ENCODE measurements at regions not wholly inside any gene's neighbourhood (a gene's known extent, or its start where the extent isn't known, plus 50 kb on each side); places are given as distances from the start of the nearest gene placed in this dataset.
"Not testable (repeated sequence)": the region's sequence is repeated elsewhere in the genome, so short reads cannot be mapped to it uniquely, and the experiment has no call there.

GRCh38 chr4:118629697-118630096 is 55.5 kb upstream of the METTL14 start:
- H3K4me3 ChIP-seq (ENCODE audit: extremely low read depth in 1 of 4, insufficient read depth in 2 of 4, low read depth in 3 of 4, low read length in 4 of 4); H3K4me1 ChIP-seq (replicated peaks in 1 of 4; ENCODE audit: control insufficient read depth in 3 of 4, insufficient read depth in 4 of 4, low read length in 3 of 4); H3K56ac ChIP-seq (replicated peaks; ENCODE audit: insufficient read length, low read depth, low read length); H2BK15ac ChIP-seq (ENCODE audit: low read length); H2AK5ac ChIP-seq (ENCODE audit: low read depth, low read length); H4K20me1 ChIP-seq (replicated peaks in 1 of 2; ENCODE audit: control insufficient read depth in 1 of 2, insufficient read depth in 2 of 2, low read length in 2 of 2); H2BK20ac ChIP-seq (ENCODE audit: low read length); H2BK5ac ChIP-seq (ENCODE audit: low read depth, low read length); H2AFZ ChIP-seq (ENCODE audit: low read length); H3K18ac ChIP-seq (ENCODE audit: extremely low read depth, low read length); H3K9me3 ChIP-seq (ENCODE audit: insufficient read depth in 2 of 2, low read depth in 1 of 2, low read length in 1 of 2); POLR2A ChIA-PET (ENCODE audit: partially characterized antibody); DNase-seq (ENCODE audit: low read depth in 1 of 2, low spot score in 2 of 2); H3K14ac ChIP-seq (ENCODE audit: insufficient read length); H4K8ac ChIP-seq (ENCODE audit: extremely low read depth, insufficient read depth, low read length); H3K23me2 ChIP-seq (ENCODE audit: low read depth, low read length); H3K27ac ChIP-seq (ENCODE audit: low read depth, low read length); H2BK120ac ChIP-seq (replicated peaks; ENCODE audit: low read depth, low read length); H3K4me2 ChIP-seq (ENCODE audit: insufficient read depth in 1 of 2, low read depth in 2 of 2, low read length in 2 of 2); FAIRE-seq; H3K79me1 ChIP-seq (ENCODE audit: low read depth, low read length); H3K27me3 ChIP-seq (replicated peaks in 1 of 4; ENCODE audit: control insufficient read depth in 3 of 4, extremely low read depth in 1 of 4, insufficient read depth in 3 of 4, low read length in 3 of 4); H3K4ac ChIP-seq (replicated peaks; ENCODE audit: insufficient read length, low read depth, low read length); H4K91ac ChIP-seq (replicated peaks; ENCODE audit: insufficient read length, low read length); H3K23ac ChIP-seq (ENCODE audit: insufficient read length); H4K5ac ChIP-seq (ENCODE audit: insufficient read length, low read depth, low read length); H3K9ac ChIP-seq (replicated peaks in 1 of 4; ENCODE audit: extremely low read depth in 1 of 4, low read depth in 3 of 4, low read length in 3 of 4); H3K79me2 ChIP-seq (ENCODE audit: control insufficient read depth in 1 of 2, insufficient read depth in 2 of 2, low read length in 2 of 2); H2BK12ac ChIP-seq (ENCODE audit: low read depth, low read length): not testable (repeated sequence)
- peaks cover 0 to 20% (median 3%) of the 10 kb centered on the region in 4 experiments; a peak in 3 of 8 replicates for H3K36me3 ChIP-seq (ENCODE audit: control insufficient read depth in 2 of 4, insufficient read depth in 4 of 4, low read length in 3 of 4)
- WGBS, 2 experiments (ENCODE audit: extremely low coverage in 1 of 2, insufficient coverage in 1 of 2, insufficient read length in 1 of 2, insufficient replicate concordance in 2 of 2, low coverage in 1 of 2, low lambda C conversion rate in 2 of 2, missing lambda C conversion rate in 1 of 2): 86% methylated on average over 2 of the region's 2 CpGs; no CpG with 5 or more reads in 1 of the 2 experiments
- CTCF ChIA-PET (ENCODE audit: partially characterized antibody): interaction anchor here (1.4 to 1.5 kb wide), 2 partner anchors 55 to 206 kb away, joined by 3 read pairs; partner anchors contain the start of gene METTL14
- peak; percentile 53; the same call in 1 of the 2 replicates for TF ChIP-seq CREB1 (IDR thresholded peaks at IDR 0.05)

GRCh38 chr4:118630897-118631296 is 54.3 kb upstream of the METTL14 start:
- H3K23ac ChIP-seq (ENCODE audit: insufficient read length); H3K18ac ChIP-seq (ENCODE audit: extremely low read depth, low read length); H2BK20ac ChIP-seq (ENCODE audit: low read length); H4K5ac ChIP-seq (ENCODE audit: insufficient read length, low read depth, low read length); H2AK5ac ChIP-seq (ENCODE audit: low read depth, low read length); POLR2A ChIA-PET (ENCODE audit: partially characterized antibody); H3K56ac ChIP-seq (replicated peaks; ENCODE audit: insufficient read length, low read depth, low read length); DNase-seq (ENCODE audit: low read depth in 1 of 2, low spot score in 2 of 2); H3K14ac ChIP-seq (ENCODE audit: insufficient read length); H3K79me1 ChIP-seq (ENCODE audit: low read depth, low read length); H3K4me2 ChIP-seq (ENCODE audit: insufficient read depth in 1 of 2, low read depth in 2 of 2, low read length in 2 of 2); H3K79me2 ChIP-seq (ENCODE audit: control insufficient read depth in 1 of 2, insufficient read depth in 2 of 2, low read length in 2 of 2); H3K9me3 ChIP-seq (ENCODE audit: insufficient read depth in 2 of 2, low read depth in 1 of 2, low read length in 1 of 2); CTCF ChIA-PET (ENCODE audit: partially characterized antibody); H3K27me3 ChIP-seq (replicated peaks in 1 of 4; ENCODE audit: control insufficient read depth in 3 of 4, extremely low read depth in 1 of 4, insufficient read depth in 3 of 4, low read length in 3 of 4); H3K9ac ChIP-seq (replicated peaks in 1 of 4; ENCODE audit: extremely low read depth in 1 of 4, low read depth in 3 of 4, low read length in 3 of 4); H2BK12ac ChIP-seq (ENCODE audit: low read depth, low read length); H3K23me2 ChIP-seq (ENCODE audit: low read depth, low read length); H3K4me3 ChIP-seq (ENCODE audit: extremely low read depth in 1 of 4, insufficient read depth in 2 of 4, low read depth in 3 of 4, low read length in 4 of 4); H2BK15ac ChIP-seq (ENCODE audit: low read length); FAIRE-seq; H4K20me1 ChIP-seq (replicated peaks in 1 of 2; ENCODE audit: control insufficient read depth in 1 of 2, insufficient read depth in 2 of 2, low read length in 2 of 2); H3K4me1 ChIP-seq (replicated peaks in 1 of 4; ENCODE audit: control insufficient read depth in 3 of 4, insufficient read depth in 4 of 4, low read length in 3 of 4); H2AFZ ChIP-seq (ENCODE audit: low read length); H2BK120ac ChIP-seq (replicated peaks; ENCODE audit: low read depth, low read length); H3K4ac ChIP-seq (replicated peaks; ENCODE audit: insufficient read length, low read depth, low read length); H4K91ac ChIP-seq (replicated peaks; ENCODE audit: insufficient read length, low read length); H4K8ac ChIP-seq (ENCODE audit: extremely low read depth, insufficient read depth, low read length); H3K27ac ChIP-seq (ENCODE audit: low read depth, low read length); H2BK5ac ChIP-seq (ENCODE audit: low read depth, low read length): not testable (repeated sequence)
- peaks cover 0 to 20% (median 3%) of the 10 kb centered on the region in 4 experiments; a peak in 3 of 8 replicates for H3K36me3 ChIP-seq (ENCODE audit: control insufficient read depth in 2 of 4, insufficient read depth in 4 of 4, low read length in 3 of 4)
- WGBS, 2 experiments (ENCODE audit: extremely low coverage in 1 of 2, insufficient coverage in 1 of 2, insufficient read length in 1 of 2, insufficient replicate concordance in 2 of 2, low coverage in 1 of 2, low lambda C conversion rate in 2 of 2, missing lambda C conversion rate in 1 of 2): 100% methylated on average over 2 of the region's 7 CpGs; no CpG with 5 or more reads in 1 of the 2 experiments
